HepG2 (cell line): ENCODE measurements at regions not wholly inside any gene's neighbourhood (a gene's known extent, or its start where the extent isn't known, plus 50 kb on each side); places are given as distances from the start of the nearest gene placed in this dataset.

Experiments used
- BRD4 ChIP-seq: sonication (generic); formaldehyde crosslinking; IDR thresholded peaks from 2 replicates; pipeline ENCODE4 v1.4.0; 2020; ENCODE audit warnings: missing genetic modification reagents
- CBFB ChIP-seq: sonication (generic); formaldehyde crosslinking; IDR thresholded peaks from 2 replicates; pipeline ENCODE4 v1.4.0; 2020; ENCODE audit warnings: missing genetic modification reagents
- CTCF ChIP-seq: sonication (generic); formaldehyde crosslinking; IDR thresholded peaks from 2 replicates; pipeline ENCODE4 v1.5.0; 2020; ENCODE audit warnings: mild to moderate bottlenecking, missing genetic modification reagents, moderate library complexity
- POLR2A ChIP-seq, 2 experiments: IDR thresholded peaks; 2 replicates each; pipeline ENCODE4 v1.6.1; 2011; ENCODE audit warnings: low read depth in 2 of 2, low read length in 2 of 2, mild to moderate bottlenecking in 1 of 2, moderate library complexity in 1 of 2; ENCODE audit not compliant: insufficient read depth in 1 of 2
- TRIM24 ChIP-seq: sonication (generic); formaldehyde crosslinking; IDR thresholded peaks from 2 replicates; pipeline ENCODE4 v1.8.0; 2022; ENCODE audit warnings: mild to moderate bottlenecking, missing genetic modification reagents
- ZNF768 ChIP-seq: sonication (generic); formaldehyde crosslinking; IDR thresholded peaks from 2 replicates; pipeline ENCODE4 v1.4.0; 2020; ENCODE audit warnings: missing genetic modification reagents

- TF ChIP-seq ZNF768 (CRISPR knock-in tag): no peak
- no peak for TF ChIP-seq TRIM24
- no peak for TF ChIP-seq CBFB
- TF ChIP-seq POLR2A (IDR thresholded peaks at IDR 0.05; ENCODE audit: insufficient read depth in 1 of 2, low read depth in 2 of 2, low read length in 2 of 2): no peak
- TF ChIP-seq BRD4 (CRISPR knock-in tag): no peak
- TF ChIP-seq CTCF: no peak
These were observed 1291.6 kb upstream of the ZEB2 start for GRCh38 chr2:145811276-145812164.
